OCI-LY3 (cell line): ENCODE measurements at regions not wholly inside any gene's neighbourhood (a gene's known extent, or its start where the extent isn't known, plus 50 kb on each side); places are given as distances from the start of the nearest gene placed in this dataset.
"Not testable (repeated sequence)": the region's sequence is repeated elsewhere in the genome, so short reads cannot be mapped to it uniquely, and the experiment has no call there.

ENCODE experiments used
- H2AFZ ChIP-seq: fragments of 200-600, 300-600 bp; shearing (Covaris generic); 2 replicates; pipeline ENCODE4 v1.6.0; 2014; ENCODE audit warnings: antibody characterized with exemption, low read depth, low read length
- H3K27ac ChIP-seq: fragments of 200-600, 300-600 bp; sonication (generic); 2 replicates; pipeline ENCODE4 v1.5.1; 2014; ENCODE audit warnings: mild to moderate bottlenecking, low read length, moderate library complexity, mixed read lengths
- H3K27me3 ChIP-seq: fragments of 200-600, 300-600 bp; sonication (generic); 2 replicates; pipeline ENCODE4 v1.6.1; 2014; ENCODE audit warnings: low read depth, low read length, mixed read lengths
- H3K36me3 ChIP-seq: fragments of 200-600, 300-600 bp; sonication (generic); replicated peaks from 2 replicates; pipeline ENCODE3; 2014; ENCODE audit warnings: low read depth, low read length, mixed read lengths
- H3K4me1 ChIP-seq: fragments of 300-600, 200-600 bp; sonication (generic); 2 replicates; pipeline ENCODE4 v1.6.1; 2014; ENCODE audit warnings: low read length, mixed read lengths
- H3K4me2 ChIP-seq: fragments of 200-600, 300-600 bp; sonication (generic); 2 replicates; pipeline ENCODE4 v1.6.1; 2014; ENCODE audit warnings: low read length, mixed read lengths
- H3K4me3 ChIP-seq: fragments of 300-600, 200-600 bp; sonication (generic); 2 replicates; pipeline ENCODE4 v1.5.1; 2014; ENCODE audit warnings: antibody characterized with exemption, mild to moderate bottlenecking, low read length, moderate library complexity
- H3K79me2 ChIP-seq: fragments of 300-600, 200-600 bp; shearing (Covaris generic); 2 replicates; pipeline ENCODE4 v1.6.1; 2014; ENCODE audit warnings: mild to moderate bottlenecking, low read length, mixed read lengths
- H3K9ac ChIP-seq: fragments of 300-600, 200-600 bp; shearing (Covaris generic); 2 replicates; pipeline ENCODE4 v1.6.0; 2014; ENCODE audit warnings: mild to moderate bottlenecking, low read length, moderate library complexity
- H3K9me3 ChIP-seq: fragments of 200-600, 300-600 bp; shearing (Covaris generic); 2 replicates; pipeline ENCODE4 v1.6.1; 2014; ENCODE audit warnings: low read length, mixed read lengths; ENCODE audit not compliant: insufficient read depth
- H4K20me1 ChIP-seq: fragments of 200-600, 300-600 bp; sonication (generic); 2 replicates; pipeline ENCODE4 v1.6.1; 2016; ENCODE audit warnings: low read length, mixed read lengths; ENCODE audit not compliant: insufficient read depth
- CTCF ChIP-seq: fragments of 200-600, 300-600 bp; sonication (generic); IDR thresholded peaks from 2 replicates; pipeline ENCODE4 v1.5.1; 2014; ENCODE audit warnings: antibody characterized with exemption, low read length, low read depth
- EZH2phosphoT487 ChIP-seq: fragments of 200-600 bp; shearing (Covaris generic); IDR thresholded peaks from 2 replicates; pipeline ENCODE4 v1.6.1; 2018; ENCODE audit warnings: antibody characterized with exemption, mixed run types, low read depth

GRCh38 chr3:74200952-74201351 is 413.5 kb downstream of the CNTN3 start:
- no peak overlapping the region for H3K9ac ChIP-seq
- no peaks in the 10 kb centered on the region for H3K27me3 ChIP-seq
- H2AFZ ChIP-seq, result no peak overlapping the region
- TF ChIP-seq CTCF (no peak), EZH2phosphoT487 (no peak)
- H4K20me1 ChIP-seq, result no peaks in the 10 kb centered on the region
- no peaks in the 10 kb centered on the region for H3K36me3 ChIP-seq
- H3K4me1 ChIP-seq, result no peaks in the 10 kb centered on the region
- H3K79me2 ChIP-seq, result no peaks in the 10 kb centered on the region
- no peaks in the 10 kb centered on the region for H3K9me3 ChIP-seq
- no peak overlapping the region for H3K27ac ChIP-seq
- no peak overlapping the region for H3K4me2 ChIP-seq
- H3K4me3 ChIP-seq, result no peak overlapping the region

- not testable (repeated sequence) for H3K4me2 ChIP-seq, H3K9ac ChIP-seq, H3K27me3 ChIP-seq, H3K27ac ChIP-seq, H3K36me3 ChIP-seq, H2AFZ ChIP-seq, H3K79me2 ChIP-seq, H4K20me1 ChIP-seq, H3K9me3 ChIP-seq, H3K4me1 ChIP-seq, H3K4me3 ChIP-seq
These were observed 435.8 kb downstream of the CNTN3 start for GRCh38 chr3:74178664-74179063.

GRCh38 chr3:74173090-74173489 is 441.4 kb downstream of the CNTN3 start:
- Histone ChIP-seq H3K36me3 (no peaks in the 10 kb centered on the region), H3K79me2 (no peaks in the 10 kb centered on the region), H3K4me1 (no peaks in the 10 kb centered on the region), H3K4me3 (no peak overlapping the region), H3K9me3 (no peaks in the 10 kb centered on the region), H2AFZ (no peak overlapping the region), H3K9ac (no peak overlapping the region), H3K27ac (no peak overlapping the region), H3K4me2 (no peak overlapping the region), H4K20me1 (no peaks in the 10 kb centered on the region), H3K27me3 (no peaks in the 10 kb centered on the region)
- TF ChIP-seq EZH2phosphoT487 (no peak), CTCF (no peak)

- no peak overlapping the region for H3K4me2 ChIP-seq
- H3K79me2 ChIP-seq, result no peaks in the 10 kb centered on the region
- no peak overlapping the region for H3K27ac ChIP-seq
- H3K36me3 ChIP-seq, result no peaks in the 10 kb centered on the region
- no peak overlapping the region for H3K4me3 ChIP-seq
- H3K9me3 ChIP-seq, result no peaks in the 10 kb centered on the region
- H3K9ac ChIP-seq, result no peak overlapping the region
- no peak overlapping the region for H2AFZ ChIP-seq
- TF ChIP-seq CTCF (no peak), EZH2phosphoT487 (no peak)
- H3K4me1 ChIP-seq, result no peaks in the 10 kb centered on the region
- H3K27me3 ChIP-seq, result no peaks in the 10 kb centered on the region
- H4K20me1 ChIP-seq, result no peaks in the 10 kb centered on the region
These were observed 446.5 kb downstream of the CNTN3 start for GRCh38 chr3:74167926-74168325.

- no peaks in the 10 kb centered on the region for H3K4me1 ChIP-seq
- no peaks in the 10 kb centered on the region for H3K27me3 ChIP-seq
- H4K20me1 ChIP-seq, result no peaks in the 10 kb centered on the region
- H3K79me2 ChIP-seq, result no peaks in the 10 kb centered on the region
- H3K36me3 ChIP-seq, result no peaks in the 10 kb centered on the region
- no peak overlapping the region for H2AFZ ChIP-seq
- TF ChIP-seq EZH2phosphoT487 (no peak), CTCF (no peak)
- no peak overlapping the region for H3K9ac ChIP-seq
- no peak overlapping the region for H3K4me3 ChIP-seq
- no peaks in the 10 kb centered on the region for H3K9me3 ChIP-seq
- no peak overlapping the region for H3K4me2 ChIP-seq
- no peak overlapping the region for H3K27ac ChIP-seq
These were observed 449.2 kb downstream of the CNTN3 start for GRCh38 chr3:74165211-74165610.
